ENCODE measurements at regions not wholly inside any gene's neighbourhood (a gene's known extent, or its start where the extent isn't known, plus 50 kb on each side); places are given as distances from the start of the nearest gene placed in this dataset.

GRCh38 chr9:81411961-81412360 lies 277.4 kb downstream of the TLE1 start:
- no peak for ATAC-seq (ENCODE audit: low read depth in 2 of 2)
- Mint-ChIP-seq H3K27ac (peak overlapping the region in 1 of 6 donors; percentile 19), H3K9me3 (no peaks in the 10 kb centered on the region), H3K4me3 (no peak overlapping the region), H3K27me3 (peaks cover 3 to 5% (median 3%) of the 10 kb centered on the region in 3 donors), H3K4me1 (peaks cover 0 to 8% (median 0%) of the 10 kb centered on the region in 3 donors), H3K36me3 (no peaks in the 10 kb centered on the region)
- no peak for DNase-seq

GRCh38 chr9:81410201-81410600 lies 279.1 kb downstream of the TLE1 start:
- H3K27ac Mint-ChIP-seq, result no peak overlapping the region
- no peaks in the 10 kb centered on the region for H3K27me3 Mint-ChIP-seq
- no peak for ATAC-seq (ENCODE audit: low read depth in 2 of 2)
- H3K4me3 Mint-ChIP-seq, result no peak overlapping the region
- H3K4me1 Mint-ChIP-seq, result peaks cover 0 to 8% (median 0%) of the 10 kb centered on the region in 3 donors
- DNase-seq, result no peak
- no peaks in the 10 kb centered on the region for H3K36me3 Mint-ChIP-seq
- no peaks in the 10 kb centered on the region for H3K9me3 Mint-ChIP-seq

- no peak for DNase-seq
- peaks cover 0 to 8% (median 5%) of the 10 kb centered on the region in 3 donors for H3K27me3 Mint-ChIP-seq
- no peak overlapping the region for H3K4me3 Mint-ChIP-seq
- H3K4me1 Mint-ChIP-seq, result peaks cover 0 to 8% (median 0%) of the 10 kb centered on the region in 3 donors
- no peak overlapping the region for H3K27ac Mint-ChIP-seq
- H3K36me3 Mint-ChIP-seq, result no peaks in the 10 kb centered on the region
- peaks cover 0 to 4% (median 0%) of the 10 kb centered on the region in 7 donors for H3K9me3 Mint-ChIP-seq
- ATAC-seq (ENCODE audit: low read depth in 2 of 2), result peak in 1 of 2 donors; percentile 28
These were observed 280.4 kb downstream of the TLE1 start for GRCh38 chr9:81408951-81409350.

- DNase-seq, result no peak
- ATAC-seq (ENCODE audit: low read depth in 2 of 2), result no peak
- Mint-ChIP-seq H3K27ac (no peak overlapping the region), H3K36me3 (no peaks in the 10 kb centered on the region), H3K9me3 (peaks cover 0 to 4% (median 0%) of the 10 kb centered on the region in 7 donors), H3K4me3 (no peak overlapping the region), H3K27me3 (peaks cover 0 to 8% (median 5%) of the 10 kb centered on the region in 3 donors), H3K4me1 (peaks cover 0 to 8% (median 0%) of the 10 kb centered on the region in 3 donors)
These were observed 284.3 kb downstream of the TLE1 start for GRCh38 chr9:81404931-81405598.

- H3K27ac Mint-ChIP-seq, result peak overlapping the region in 1 of 6 donors; percentile 24
- H3K27me3 Mint-ChIP-seq, result no peaks in the 10 kb centered on the region
- no peaks in the 10 kb centered on the region for H3K4me1 Mint-ChIP-seq
- H3K36me3 Mint-ChIP-seq, result no peaks in the 10 kb centered on the region
- DNase-seq (no peak), ATAC-seq (ENCODE audit: low read depth in 2 of 2) (no peak)
- no peak overlapping the region for H3K4me3 Mint-ChIP-seq
- H3K9me3 Mint-ChIP-seq, result no peaks in the 10 kb centered on the region
These were observed 291.6 kb downstream of the TLE1 start for GRCh38 chr9:81397481-81398381.

- H3K4me3 Mint-ChIP-seq, result no peak overlapping the region
- no peak overlapping the region for H3K27ac Mint-ChIP-seq
- no peaks in the 10 kb centered on the region for H3K27me3 Mint-ChIP-seq
- H3K4me1 Mint-ChIP-seq, result no peaks in the 10 kb centered on the region
- no peaks in the 10 kb centered on the region for H3K36me3 Mint-ChIP-seq
- no peaks in the 10 kb centered on the region for H3K9me3 Mint-ChIP-seq
- ATAC-seq (ENCODE audit: low read depth in 2 of 2), result no peak
- DNase-seq, result no peak
These were observed 292.8 kb downstream of the TLE1 start for GRCh38 chr9:81396528-81396927.

- Mint-ChIP-seq H3K9me3 (no peaks in the 10 kb centered on the region), H3K36me3 (no peaks in the 10 kb centered on the region), H3K4me3 (no peak overlapping the region), H3K27me3 (peaks cover 0 to 4% (median 0%) of the 10 kb centered on the region in 3 donors), H3K27ac (no peak overlapping the region), H3K4me1 (no peaks in the 10 kb centered on the region)
- DNase-seq (no peak), ATAC-seq (ENCODE audit: low read depth in 2 of 2) (no peak)
These were observed 293.7 kb downstream of the TLE1 start for GRCh38 chr9:81395676-81396054.

- ATAC-seq (ENCODE audit: low read depth in 2 of 2), result no peak
- H3K4me3 Mint-ChIP-seq, result no peak overlapping the region
- no peaks in the 10 kb centered on the region for H3K36me3 Mint-ChIP-seq
- no peaks in the 10 kb centered on the region for H3K9me3 Mint-ChIP-seq
- H3K4me1 Mint-ChIP-seq, result no peaks in the 10 kb centered on the region
- peaks cover 0 to 5% (median 0%) of the 10 kb centered on the region in 3 donors for H3K27me3 Mint-ChIP-seq
- DNase-seq, result no peak
- no peak overlapping the region for H3K27ac Mint-ChIP-seq
These were observed 294.3 kb downstream of the TLE1 start for GRCh38 chr9:81394881-81395675.

- H3K4me1 Mint-ChIP-seq, result no peaks in the 10 kb centered on the region
- H3K9me3 Mint-ChIP-seq, result no peaks in the 10 kb centered on the region
- ATAC-seq (ENCODE audit: low read depth in 2 of 2), result no peak
- H3K27me3 Mint-ChIP-seq, result peaks cover 0 to 5% (median 0%) of the 10 kb centered on the region in 3 donors
- no peak for DNase-seq
- no peaks in the 10 kb centered on the region for H3K36me3 Mint-ChIP-seq
- no peak overlapping the region for H3K4me3 Mint-ChIP-seq
- no peak overlapping the region for H3K27ac Mint-ChIP-seq
These were observed 295.1 kb downstream of the TLE1 start for GRCh38 chr9:81393985-81394811.

- ATAC-seq (ENCODE audit: low read depth in 2 of 2) (no peak), DNase-seq (no peak)
- Mint-ChIP-seq H3K36me3 (no peaks in the 10 kb centered on the region), H3K27ac (peak overlapping the region in 1 of 6 donors; percentile 41), H3K27me3 (peaks cover 0 to 5% (median 0%) of the 10 kb centered on the region in 3 donors), H3K9me3 (no peaks in the 10 kb centered on the region), H3K4me3 (no peak overlapping the region), H3K4me1 (no peaks in the 10 kb centered on the region)
These were observed 297.9 kb downstream of the TLE1 start for GRCh38 chr9:81391457-81391825.

- no peaks in the 10 kb centered on the region for H3K9me3 Mint-ChIP-seq
- H3K27me3 Mint-ChIP-seq, result peaks cover 0 to 5% (median 4%) of the 10 kb centered on the region in 3 donors
- H3K36me3 Mint-ChIP-seq, result no peaks in the 10 kb centered on the region
- H3K4me3 Mint-ChIP-seq, result no peak overlapping the region
- DNase-seq, result no peak
- no peak overlapping the region for H3K27ac Mint-ChIP-seq
- ATAC-seq (ENCODE audit: low read depth in 2 of 2), result no peak
- H3K4me1 Mint-ChIP-seq, result no peaks in the 10 kb centered on the region
These were observed 298.4 kb downstream of the TLE1 start for GRCh38 chr9:81390792-81391456.

GRCh38 chr9:81389569-81389993 lies 299.8 kb downstream of the TLE1 start:
- ATAC-seq (ENCODE audit: low read depth in 2 of 2), result no peak
- no peak for DNase-seq
- Mint-ChIP-seq H3K27ac (no peak overlapping the region), H3K4me3 (no peak overlapping the region), H3K27me3 (peaks cover 0 to 5% (median 4%) of the 10 kb centered on the region in 3 donors), H3K9me3 (no peaks in the 10 kb centered on the region), H3K36me3 (no peaks in the 10 kb centered on the region), H3K4me1 (no peaks in the 10 kb centered on the region)

Data from naive B cell (primary cell).